ENCODE measurements at regions not wholly inside any gene's neighbourhood (a gene's known extent, or its start where the extent isn't known, plus 50 kb on each side); places are given as distances from the start of the nearest gene placed in this dataset.

DNA sequence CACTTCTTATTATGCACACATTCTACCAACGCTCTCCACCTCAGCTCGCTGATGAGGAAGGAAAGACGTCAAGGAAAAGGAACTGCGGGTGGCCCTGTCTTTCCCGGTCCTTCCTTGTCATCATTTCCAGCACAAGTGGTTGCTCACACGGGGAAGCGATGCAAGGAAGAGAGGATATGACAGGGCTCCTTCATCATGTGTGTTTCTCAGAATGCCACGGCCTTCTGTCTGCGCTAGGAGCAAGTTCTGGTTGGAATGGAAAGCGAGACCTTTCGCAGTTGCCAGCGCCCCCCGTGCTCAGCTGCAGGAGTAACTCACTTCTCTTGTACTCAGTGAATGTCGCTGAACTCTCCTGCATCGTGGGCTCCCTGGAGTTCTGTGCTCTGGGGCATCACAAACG lies 191.8 kb upstream of the GLI2 start:
- peak in 1 of 3 donors; percentile 90 for TF ChIP-seq POLR2AphosphoS5 (IDR thresholded peaks at IDR 0.05)
- TF ChIP-seq, protein P1, sequence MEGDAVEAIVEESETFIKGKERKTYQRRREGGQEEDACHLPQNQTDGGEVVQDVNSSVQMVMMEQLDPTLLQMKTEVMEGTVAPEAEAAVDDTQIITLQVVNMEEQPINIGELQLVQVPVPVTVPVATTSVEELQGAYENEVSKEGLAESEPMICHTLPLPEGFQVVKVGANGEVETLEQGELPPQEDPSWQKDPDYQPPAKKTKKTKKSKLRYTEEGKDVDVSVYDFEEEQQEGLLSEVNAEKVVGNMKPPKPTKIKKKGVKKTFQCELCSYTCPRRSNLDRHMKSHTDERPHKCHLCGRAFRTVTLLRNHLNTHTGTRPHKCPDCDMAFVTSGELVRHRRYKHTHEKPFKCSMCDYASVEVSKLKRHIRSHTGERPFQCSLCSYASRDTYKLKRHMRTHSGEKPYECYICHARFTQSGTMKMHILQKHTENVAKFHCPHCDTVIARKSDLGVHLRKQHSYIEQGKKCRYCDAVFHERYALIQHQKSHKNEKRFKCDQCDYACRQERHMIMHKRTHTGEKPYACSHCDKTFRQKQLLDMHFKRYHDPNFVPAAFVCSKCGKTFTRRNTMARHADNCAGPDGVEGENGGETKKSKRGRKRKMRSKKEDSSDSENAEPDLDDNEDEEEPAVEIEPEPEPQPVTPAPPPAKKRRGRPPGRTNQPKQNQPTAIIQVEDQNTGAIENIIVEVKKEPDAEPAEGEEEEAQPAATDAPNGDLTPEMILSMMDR (IDR thresholded peaks at IDR 0.05): no peak
